Esophagus squamous epithelium (tissue), 5 donors: ENCODE measurements at regions not wholly inside any gene's neighbourhood (a gene's known extent, or its start where the extent isn't known, plus 50 kb on each side); places are given as distances from the start of the nearest gene placed in this dataset.

Source experiments
- DNase-seq: peaks from one replicate; lab custom pipeline; 2025; lab: John Stamatoyannopoulos, UW
- H3K27ac ChIP-seq, 4 donors: fragments of 200-600 bp; sonication (generic); one replicate each; pipeline ENCODE4 v1.5.1; 2016 to 2019; ENCODE audit warnings: mild to moderate bottlenecking in 1 of 4
- H3K27me3 ChIP-seq, 4 donors: fragments of 200-600 bp; sonication (generic); 1 replicate in 3 of 4; 2 replicates in 1 of 4; pipeline versions ENCODE4 v1.5.1 to v1.6.0; 2017 to 2021; ENCODE audit warnings: antibody characterized with exemption in 1 of 4
- H3K36me3 ChIP-seq, 3 donors: fragments of 200-600 bp; sonication (generic); one replicate each; pipeline ENCODE4 v1.5.1; 2016 to 2019
- H3K4me1 ChIP-seq, 3 donors: fragments of 200-600 bp; sonication (generic); one replicate each; pipeline ENCODE4 v1.5.1; 2017 to 2019
- H3K4me3 ChIP-seq, 4 donors: fragments of 200-600 bp; sonication (generic); 1 replicate in 3 of 4; 2 replicates in 1 of 4; pipeline ENCODE4 v1.5.1; 2016 to 2019; ENCODE audit warnings: mild to moderate bottlenecking in 2 of 4, moderate library complexity in 1 of 4
- H3K9me3 ChIP-seq, 3 donors: fragments of 200-600 bp; sonication (generic); one replicate each; pipeline ENCODE4 v1.5.1; 2016 to 2019
- CTCF ChIP-seq, 6 experiments: fragments of 450-650 bp in 4 of 6; fragments of 200-600 bp in 2 of 6; sonication (generic) in 2 of 6; IDR thresholded peaks; one replicate each; pipeline ENCODE4 v1.5.1; 2016 to 2019; ENCODE audit warnings: antibody characterized with exemption in 6 of 6, mild to moderate bottlenecking in 4 of 6, moderate library complexity in 4 of 6
- POLR2A ChIP-seq, 4 donors: fragments of 450-650 bp; IDR thresholded peaks; one replicate each; pipeline ENCODE4 v1.6.1; 2017; ENCODE audit warnings: antibody characterized with exemption in 4 of 4, mild to moderate bottlenecking in 4 of 4, moderate library complexity in 3 of 4
- WGBS, 2 donors: methylation state at CpG; one replicate each; pipeline ENCODE4 v1.1.5; 2018; 5-methylcytosine and 5-hydroxymethylcytosine counted together
- intact Hi-C: fragments of 100-400 bp; cut with DNase I; formaldehyde crosslinking; loops from one replicate; pipeline ENCODE4 v1.15.0; 2022
- donor health status: DM: yes; HTN: yes; CAD: no.

DNA sequence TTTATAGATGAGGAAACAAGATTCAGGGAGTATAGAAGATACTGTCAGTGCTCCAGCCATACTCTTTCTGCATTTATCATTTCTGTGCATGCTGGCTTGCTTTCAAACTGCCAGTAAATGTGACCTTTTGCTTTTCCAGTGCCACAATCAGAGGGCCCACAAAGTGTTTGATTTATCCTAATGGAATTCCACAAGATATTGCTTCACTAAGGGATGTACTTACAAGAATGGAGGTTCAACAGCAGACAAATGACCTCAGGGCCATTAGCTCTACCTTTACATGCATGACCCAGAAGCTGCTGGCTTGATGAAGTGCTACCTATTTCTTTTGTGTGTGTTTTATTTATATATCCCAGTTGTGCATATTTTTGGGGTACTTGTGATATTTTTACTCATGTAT is 171.5 kb upstream of the GRIK2 start:
- H3K4me3 ChIP-seq: no peak overlapping the region
- no peaks in the 10 kb centered on the region for H3K36me3 ChIP-seq
- no peak overlapping the region for H3K27ac ChIP-seq
- TF ChIP-seq POLR2A (IDR thresholded peaks at IDR 0.05) (no peak), CTCF (IDR thresholded peaks at IDR 0.05) (no peak)
- peaks cover 0 to 12% (median 0%) of the 10 kb centered on the region in 3 donors for H3K9me3 ChIP-seq
- intact Hi-C loops: no loop called here
- DNase-seq: no peak
- no peaks in the 10 kb centered on the region for H3K27me3 ChIP-seq
- no peaks in the 10 kb centered on the region for H3K4me1 ChIP-seq

GRCh38 chr6:101224751-101225150 is 168.8 kb upstream of the GRIK2 start:
- no peak for DNase-seq
- Histone ChIP-seq H3K36me3 (no peaks in the 10 kb centered on the region), H3K9me3 (peaks cover 0 to 12% (median 0%) of the 10 kb centered on the region in 3 donors), H3K27ac (no peak overlapping the region), H3K4me1 (no peaks in the 10 kb centered on the region), H3K4me3 (no peak overlapping the region), H3K27me3 (no peaks in the 10 kb centered on the region)
- TF ChIP-seq CTCF (IDR thresholded peaks at IDR 0.05) (no peak), POLR2A (IDR thresholded peaks at IDR 0.05) (no peak)
- 76 to 81% methylated on average over 6 of the region's 6 CpGs for WGBS, 2 donors
- intact Hi-C loops: no loop called here

DNA sequence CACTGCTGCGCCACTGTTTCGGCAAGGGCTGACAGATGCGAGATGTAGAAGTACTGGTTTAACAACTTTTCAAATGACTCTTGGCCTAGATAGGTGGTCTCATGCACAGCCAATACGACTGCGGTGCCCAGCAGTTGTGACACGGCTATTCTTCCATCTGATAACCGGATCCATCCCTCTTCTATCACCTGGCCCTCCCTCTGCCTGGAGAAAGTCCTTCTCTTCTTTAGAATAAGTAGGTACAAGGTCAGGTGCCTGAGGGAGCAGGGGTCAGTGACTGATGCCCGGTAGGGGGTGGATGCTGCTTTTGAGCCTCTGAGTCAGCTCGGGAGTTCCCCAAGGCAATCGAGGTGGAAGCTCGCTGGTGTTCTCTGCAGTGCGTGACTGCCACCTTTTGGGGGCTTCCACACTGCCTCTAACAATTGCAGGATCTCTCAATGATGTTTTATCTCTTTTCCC is 166.8 kb upstream of the GRIK2 start:
- intact Hi-C loops: no loop called here

DNA sequence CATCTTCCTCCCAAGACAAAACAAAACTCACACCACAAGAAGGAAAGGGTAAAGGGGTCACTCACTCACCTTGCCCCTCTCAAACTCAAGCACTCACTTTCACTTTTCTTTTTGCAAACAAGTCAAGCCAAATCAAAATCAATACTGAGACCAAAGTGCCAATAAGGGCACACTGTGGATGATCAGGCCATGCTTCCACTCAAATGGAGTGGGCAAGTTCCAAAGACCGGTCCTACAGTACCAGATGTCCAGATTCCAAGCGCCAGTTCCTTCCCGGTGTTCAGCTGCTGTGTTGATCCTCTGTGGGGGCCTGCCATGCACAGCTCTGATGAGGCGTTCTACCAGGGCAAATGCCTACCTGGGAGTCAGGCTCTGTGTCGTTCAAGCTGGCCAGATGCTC is 162.6 kb upstream of the GRIK2 start:
- Histone ChIP-seq H3K4me1 (no peaks in the 10 kb centered on the region), H3K4me3 (no peak overlapping the region), H3K27me3 (no peaks in the 10 kb centered on the region), H3K27ac (no peak overlapping the region), H3K9me3 (peaks cover 0 to under 1% (median 0%) of the 10 kb centered on the region in 3 donors), H3K36me3 (no peaks in the 10 kb centered on the region)
- TF ChIP-seq CTCF (IDR thresholded peaks at IDR 0.05): no peak
- no peak for TF ChIP-seq POLR2A (IDR thresholded peaks at IDR 0.05)
- intact Hi-C loops: no loop called here
- WGBS, 2 donors: 84 to 100% methylated on average over 1 to 3 of the region's 5 CpGs
- DNase-seq: no peak

More for the DNA sequence above, 166.8 kb upstream of the GRIK2 start:
- Histone ChIP-seq H3K36me3 (no peaks in the 10 kb centered on the region), H3K9me3 (peaks cover 0 to 12% (median 0%) of the 10 kb centered on the region in 3 donors), H3K4me1 (no peaks in the 10 kb centered on the region), H3K4me3 (no peak overlapping the region), H3K27me3 (no peaks in the 10 kb centered on the region), H3K27ac (no peak overlapping the region)
- WGBS, 2 donors: 51 to 58% methylated on average over 11 to 12 of the region's 12 CpGs
- no peak for DNase-seq
- TF ChIP-seq POLR2A (IDR thresholded peaks at IDR 0.05) (no peak), CTCF (IDR thresholded peaks at IDR 0.05) (no peak)

GRCh38 chr6:101231606-101232235 is 161.8 kb upstream of the GRIK2 start:
- TF ChIP-seq CTCF (IDR thresholded peaks at IDR 0.05) (no peak), POLR2A (IDR thresholded peaks at IDR 0.05) (no peak)
- no peaks in the 10 kb centered on the region for H3K4me1 ChIP-seq
- no peaks in the 10 kb centered on the region for H3K27me3 ChIP-seq

More at GRCh38 chr6:101231606-101232235, 161.8 kb upstream of the GRIK2 start:
- DNase-seq: no peak
- no peak overlapping the region for H3K27ac ChIP-seq
- WGBS, 2 donors: 85 to 94% methylated on average over 6 of the region's 7 CpGs
- no peaks in the 10 kb centered on the region for H3K36me3 ChIP-seq
- H3K9me3 ChIP-seq: no peaks in the 10 kb centered on the region
- no peak overlapping the region for H3K4me3 ChIP-seq
- intact Hi-C loops: no loop called here
